ENCODE measurements at regions not wholly inside any gene's neighbourhood (a gene's known extent, or its start where the extent isn't known, plus 50 kb on each side); places are given as distances from the start of the nearest gene placed in this dataset.

DNA sequence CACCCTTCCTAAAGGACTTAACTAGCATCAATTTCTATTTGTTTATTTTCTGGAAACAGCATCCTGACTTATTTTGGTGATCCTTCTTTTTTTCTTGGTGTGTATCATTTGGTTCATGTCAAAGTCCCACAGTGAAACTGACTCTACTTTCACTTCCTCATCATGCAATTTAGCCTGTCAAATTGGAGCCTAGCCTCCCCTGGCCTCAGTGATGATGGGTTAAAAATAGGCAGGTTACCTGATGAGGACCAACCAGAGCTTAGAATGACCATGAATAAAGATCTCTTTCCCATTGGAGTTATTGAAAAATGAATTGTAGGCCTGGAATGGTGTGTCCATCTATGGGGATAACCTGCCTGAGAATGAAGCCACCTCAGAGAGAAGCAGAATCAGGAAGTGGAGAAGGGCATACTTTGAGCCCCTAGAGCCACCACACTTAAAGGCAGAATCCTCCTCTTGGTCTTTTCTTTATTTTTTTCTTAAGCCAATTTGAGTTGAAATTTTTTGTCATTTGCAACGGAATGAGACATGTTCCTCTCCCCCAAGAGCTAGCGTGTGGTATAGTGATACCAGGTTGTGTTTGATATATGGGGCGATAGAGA lies 105.6 kb downstream of the BTBD3 start:
- DNase-seq (ENCODE audit: low spot score) = peak; percentile 24
- TF ChIP-seq, protein P1, sequence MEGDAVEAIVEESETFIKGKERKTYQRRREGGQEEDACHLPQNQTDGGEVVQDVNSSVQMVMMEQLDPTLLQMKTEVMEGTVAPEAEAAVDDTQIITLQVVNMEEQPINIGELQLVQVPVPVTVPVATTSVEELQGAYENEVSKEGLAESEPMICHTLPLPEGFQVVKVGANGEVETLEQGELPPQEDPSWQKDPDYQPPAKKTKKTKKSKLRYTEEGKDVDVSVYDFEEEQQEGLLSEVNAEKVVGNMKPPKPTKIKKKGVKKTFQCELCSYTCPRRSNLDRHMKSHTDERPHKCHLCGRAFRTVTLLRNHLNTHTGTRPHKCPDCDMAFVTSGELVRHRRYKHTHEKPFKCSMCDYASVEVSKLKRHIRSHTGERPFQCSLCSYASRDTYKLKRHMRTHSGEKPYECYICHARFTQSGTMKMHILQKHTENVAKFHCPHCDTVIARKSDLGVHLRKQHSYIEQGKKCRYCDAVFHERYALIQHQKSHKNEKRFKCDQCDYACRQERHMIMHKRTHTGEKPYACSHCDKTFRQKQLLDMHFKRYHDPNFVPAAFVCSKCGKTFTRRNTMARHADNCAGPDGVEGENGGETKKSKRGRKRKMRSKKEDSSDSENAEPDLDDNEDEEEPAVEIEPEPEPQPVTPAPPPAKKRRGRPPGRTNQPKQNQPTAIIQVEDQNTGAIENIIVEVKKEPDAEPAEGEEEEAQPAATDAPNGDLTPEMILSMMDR (IDR thresholded peaks at IDR 0.05; ENCODE audit: extremely low read depth, missing control alignments) = no peak

DNA sequence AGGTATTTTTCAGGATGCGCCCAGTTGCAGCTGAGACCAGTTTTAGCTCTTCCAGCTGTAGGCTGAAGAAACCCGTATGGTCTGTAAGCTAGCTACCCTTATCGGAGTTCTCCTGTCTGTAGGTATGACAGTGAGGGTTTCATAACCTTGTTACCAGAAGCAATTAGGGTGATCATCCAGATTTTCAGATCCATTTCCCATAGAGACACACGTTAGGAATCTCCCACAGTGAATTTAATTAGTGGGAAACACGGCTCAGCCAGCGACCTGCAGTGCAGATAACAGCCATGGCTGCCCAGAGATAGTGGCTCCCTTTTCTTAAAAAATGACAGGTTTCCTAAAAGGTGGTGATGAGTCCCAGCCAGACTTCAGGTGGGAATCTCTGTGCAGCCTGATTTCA lies 111.1 kb downstream of the BTBD3 start:
- TF ChIP-seq, protein P1 (IDR thresholded peaks at IDR 0.05; ENCODE audit: extremely low read depth, missing control alignments) = no peak
- DNase-seq (ENCODE audit: low spot score) = no peak

DNA sequence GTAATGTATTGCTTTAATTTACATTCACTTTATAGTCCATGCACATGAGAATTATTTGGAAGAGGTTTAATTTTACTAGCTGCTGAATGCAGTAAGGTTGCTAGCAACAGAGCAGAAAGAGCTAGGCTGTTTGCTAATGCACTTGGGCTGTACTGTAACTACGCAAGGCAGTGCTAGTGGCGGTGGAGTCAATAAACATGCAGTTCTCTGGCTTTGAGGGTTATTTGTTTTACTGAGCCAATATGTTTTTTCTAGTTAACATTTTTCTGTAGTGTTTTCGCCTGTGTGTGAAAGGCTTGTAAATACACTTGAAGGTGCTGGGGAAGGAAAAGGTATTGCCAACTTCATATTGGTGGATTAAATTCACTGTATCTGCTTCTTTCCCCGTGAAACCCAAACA lies 112.8 kb downstream of the BTBD3 start:
- TF ChIP-seq, protein P1 (IDR thresholded peaks at IDR 0.05; ENCODE audit: extremely low read depth, missing control alignments) = no peak
- no peak for DNase-seq (ENCODE audit: low spot score)

DNA sequence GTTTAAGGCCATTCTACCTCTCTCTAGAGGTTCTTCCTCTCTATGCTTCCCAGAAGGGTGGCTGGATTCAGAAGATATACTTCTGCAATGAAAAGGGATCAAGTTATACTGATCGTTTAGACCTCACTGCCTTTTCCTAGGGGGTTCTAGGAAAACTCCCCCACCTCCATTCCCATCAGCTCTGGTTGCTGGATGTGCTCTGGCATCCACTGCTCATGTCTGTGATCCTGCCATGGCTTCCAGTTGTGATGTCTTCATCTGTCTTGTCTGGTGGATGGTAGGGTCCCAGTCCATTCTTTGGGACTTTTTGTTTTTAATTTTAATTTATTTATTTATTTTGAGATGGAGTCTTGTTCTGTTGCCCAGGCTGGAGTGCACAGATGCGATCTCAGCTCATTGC lies 118.4 kb downstream of the BTBD3 start:
- DNase-seq (ENCODE audit: low spot score) = no peak
- TF ChIP-seq, protein P1 (IDR thresholded peaks at IDR 0.05; ENCODE audit: extremely low read depth, missing control alignments) = no peak

DNA sequence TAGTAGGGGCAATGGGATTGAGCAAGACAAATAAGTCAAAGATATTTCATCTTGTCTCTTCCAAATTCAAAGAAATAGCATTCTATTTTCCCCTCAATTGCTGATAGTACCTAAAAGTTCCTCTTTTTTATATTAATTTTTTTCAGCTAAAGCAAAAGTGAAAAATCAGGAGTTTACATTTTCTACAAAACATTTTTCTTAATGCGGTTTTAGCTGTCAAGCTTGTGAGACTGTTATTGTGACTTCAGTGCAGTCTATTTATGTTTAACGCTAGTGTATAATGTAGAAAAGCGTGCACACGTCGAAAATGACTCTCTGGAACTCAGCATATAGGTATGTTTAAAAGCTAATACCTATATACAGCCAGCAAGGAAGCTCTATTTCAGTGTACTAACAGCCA lies 119.8 kb downstream of the BTBD3 start:
- TF ChIP-seq, protein P1 (IDR thresholded peaks at IDR 0.05; ENCODE audit: extremely low read depth, missing control alignments) = no peak
- DNase-seq (ENCODE audit: low spot score) = no peak

DNA sequence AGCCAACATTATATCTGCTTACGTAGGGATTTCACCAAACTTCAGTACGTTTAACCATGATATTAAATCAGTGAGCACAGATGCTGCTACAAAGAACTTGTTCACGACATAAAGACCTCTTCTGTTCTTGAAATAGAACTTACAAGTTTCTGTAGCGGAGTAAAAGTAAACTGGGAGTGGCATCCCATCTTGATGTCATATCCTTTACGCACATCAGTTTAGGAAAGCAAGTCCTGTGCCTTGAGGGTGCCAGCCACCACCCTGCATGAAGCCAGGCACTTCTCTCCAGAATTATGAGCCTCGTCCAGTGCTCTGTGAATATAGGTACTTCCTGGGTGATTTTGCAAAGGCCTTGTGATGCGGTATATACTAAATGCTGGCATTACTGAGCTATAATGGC lies 122.6 kb downstream of the BTBD3 start:
- TF ChIP-seq, protein P1 (IDR thresholded peaks at IDR 0.05; ENCODE audit: extremely low read depth, missing control alignments) = no peak
- no peak for DNase-seq (ENCODE audit: low spot score)

DNA sequence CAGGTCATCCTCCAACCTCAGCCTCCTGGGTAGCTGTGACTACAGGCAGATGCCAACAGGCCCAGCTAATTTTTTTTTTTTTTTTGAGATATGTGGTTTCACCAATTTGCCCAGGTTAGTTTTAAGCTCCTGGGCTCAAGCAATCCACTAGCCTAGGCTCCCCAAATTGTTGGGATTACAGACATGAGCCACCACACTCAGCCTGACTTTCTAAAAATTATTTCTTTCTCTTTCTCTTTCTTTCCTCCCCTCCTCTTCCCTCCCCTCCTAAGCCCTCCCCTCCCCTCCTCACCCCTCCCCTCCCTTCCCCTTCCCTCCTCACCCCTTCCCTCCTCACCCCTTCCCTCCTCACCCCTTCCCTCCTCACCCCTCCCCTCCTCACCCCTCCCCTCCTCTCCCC lies 127.3 kb downstream of the BTBD3 start:
- TF ChIP-seq, protein P1 (IDR thresholded peaks at IDR 0.05; ENCODE audit: extremely low read depth, missing control alignments) = no peak
- no peak for DNase-seq (ENCODE audit: low spot score)

Measured in GM20000 (cell line).